Activated gamma-delta T cell (primary cell): ENCODE measurements at regions not wholly inside any gene's neighbourhood (a gene's known extent, or its start where the extent isn't known, plus 50 kb on each side); places are given as distances from the start of the nearest gene placed in this dataset.

ENCODE experiments used
- DNase-seq: peaks from one replicate; lab custom pipeline; 2025; lab: John Stamatoyannopoulos, UW

DNA sequence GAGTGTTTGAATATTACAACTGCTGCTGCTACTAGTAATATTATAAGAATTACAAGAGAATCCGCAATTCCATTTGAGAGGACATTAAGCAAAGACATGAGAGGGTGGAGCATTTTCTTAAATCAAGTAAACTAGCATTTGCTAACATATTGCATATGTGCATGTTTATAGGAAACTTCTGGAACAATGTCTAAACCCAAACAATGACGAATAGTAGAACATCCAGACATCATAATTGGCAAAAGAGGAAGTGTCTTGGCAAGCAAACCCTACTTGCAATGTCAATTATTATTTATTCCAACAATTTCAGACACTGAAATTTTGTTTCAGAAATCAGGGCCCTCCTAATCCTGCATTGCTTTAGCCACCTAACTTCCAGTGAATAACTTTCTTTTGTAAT, 1155.3 kb upstream of the GJE1 start:
- no peak for DNase-seq

DNA sequence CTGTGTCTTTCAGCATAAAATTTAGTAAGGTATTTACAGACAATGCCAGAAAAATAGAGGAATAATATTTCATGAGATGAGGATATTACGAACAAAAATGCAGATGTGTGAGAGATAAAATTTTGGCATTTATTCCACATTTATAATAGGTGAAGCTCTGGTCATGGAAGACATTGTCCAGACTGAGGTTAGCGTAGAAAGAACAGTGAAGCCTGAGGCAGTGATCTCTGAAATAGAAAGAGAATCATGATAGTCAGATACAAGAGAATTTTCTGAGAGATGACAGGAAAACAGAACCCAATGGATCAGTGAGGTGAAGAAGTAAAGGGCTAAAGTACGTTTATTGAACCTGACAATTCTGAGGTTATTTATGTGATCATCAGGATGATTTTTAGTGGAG, 1155.9 kb upstream of the GJE1 start:
- DNase-seq: no peak

DNA sequence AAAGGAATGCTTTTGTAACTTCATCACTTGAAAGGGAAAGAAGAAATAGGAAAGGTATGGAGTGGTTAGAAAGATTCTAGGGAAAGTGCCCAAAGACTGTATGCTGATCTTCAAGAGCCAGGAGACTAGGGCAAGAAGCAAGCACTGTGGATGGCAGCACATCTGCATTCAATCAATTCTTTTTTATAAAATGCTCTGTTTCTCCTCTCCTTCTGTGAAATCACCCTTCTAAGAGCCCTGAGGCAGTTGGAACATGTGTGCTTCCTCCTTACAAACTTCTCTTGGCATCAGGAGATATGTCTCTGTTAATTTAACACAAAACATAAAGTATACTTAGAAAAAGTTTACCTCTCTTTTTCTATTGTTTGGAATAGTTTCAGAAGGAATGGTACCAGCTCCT, 1162.2 kb upstream of the GJE1 start:
- no peak for DNase-seq

DNA sequence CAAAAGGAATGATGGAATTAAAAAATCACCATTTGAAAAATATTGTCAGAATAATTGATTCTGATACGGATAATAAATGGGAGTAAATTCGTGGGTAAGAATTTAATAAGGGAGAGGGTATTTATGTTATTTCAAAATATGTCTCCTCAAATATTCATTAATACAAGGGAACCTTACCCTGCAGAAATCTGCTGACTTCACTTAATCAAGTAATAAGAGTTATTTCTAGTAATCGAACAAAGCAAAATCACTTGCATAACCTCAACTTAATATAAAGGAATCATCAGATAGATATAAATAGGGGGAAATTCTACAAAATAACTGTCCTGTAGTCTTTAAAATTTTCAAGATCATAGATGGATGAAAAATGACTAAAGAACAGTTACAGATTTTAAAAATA, 1164.7 kb upstream of the GJE1 start:
- no peak for DNase-seq

DNA sequence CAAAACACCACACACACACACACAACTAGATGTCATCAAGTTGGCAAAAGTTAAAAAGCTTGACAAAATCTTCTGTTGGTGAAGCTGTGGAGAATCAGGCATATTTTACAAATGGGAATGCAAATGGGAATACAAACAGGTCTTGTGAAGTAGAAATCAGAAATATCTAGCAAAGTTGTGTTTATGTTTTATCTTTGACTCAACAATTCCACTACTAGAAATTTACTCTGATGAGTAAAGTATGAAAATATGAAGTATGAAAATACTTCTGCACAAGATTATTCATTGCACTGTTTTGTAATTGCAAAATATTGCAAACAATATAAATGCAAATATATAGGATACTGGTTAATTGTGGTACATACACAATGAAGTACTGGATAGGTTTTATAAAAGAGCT, 1166.0 kb upstream of the GJE1 start:
- no peak for DNase-seq

DNA sequence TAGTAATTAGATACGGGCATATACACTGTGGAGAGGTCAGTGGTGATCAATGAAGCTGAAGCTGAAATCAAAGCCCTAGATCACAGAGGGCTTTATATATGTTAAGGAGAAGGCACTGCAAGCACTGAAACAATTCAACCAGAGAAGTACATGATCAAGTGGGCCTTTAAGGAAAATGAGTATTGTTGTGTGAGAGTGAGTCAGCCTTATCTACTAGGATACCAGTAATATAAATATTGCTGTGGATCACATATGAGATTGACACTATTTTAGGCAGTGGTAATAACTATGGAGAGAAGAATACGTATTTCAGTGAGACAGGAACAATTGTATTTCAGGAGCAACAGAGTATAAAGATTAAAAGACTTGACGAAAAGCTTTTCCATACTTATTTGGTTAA, 1172.2 kb upstream of the GJE1 start:
- DNase-seq: no peak

DNA sequence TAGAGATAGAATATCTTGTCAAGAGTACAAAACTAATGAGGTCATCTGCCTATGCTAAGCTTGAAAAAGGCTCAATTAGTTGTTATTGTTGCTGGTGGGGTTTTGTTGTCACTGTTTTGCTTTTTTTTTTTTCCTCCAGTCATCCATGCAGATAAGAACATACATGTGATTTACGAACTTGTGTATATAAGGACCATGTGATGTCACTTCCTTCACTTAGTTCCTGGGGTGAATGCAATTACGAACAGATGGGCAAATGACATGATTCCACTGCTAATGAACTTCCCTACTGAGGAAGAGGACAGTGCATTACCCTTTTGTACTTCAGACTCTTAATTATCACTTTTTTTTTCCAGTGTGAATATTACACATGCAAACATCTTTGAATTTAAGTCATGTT, 1175.3 kb upstream of the GJE1 start:
- no peak for DNase-seq

DNA sequence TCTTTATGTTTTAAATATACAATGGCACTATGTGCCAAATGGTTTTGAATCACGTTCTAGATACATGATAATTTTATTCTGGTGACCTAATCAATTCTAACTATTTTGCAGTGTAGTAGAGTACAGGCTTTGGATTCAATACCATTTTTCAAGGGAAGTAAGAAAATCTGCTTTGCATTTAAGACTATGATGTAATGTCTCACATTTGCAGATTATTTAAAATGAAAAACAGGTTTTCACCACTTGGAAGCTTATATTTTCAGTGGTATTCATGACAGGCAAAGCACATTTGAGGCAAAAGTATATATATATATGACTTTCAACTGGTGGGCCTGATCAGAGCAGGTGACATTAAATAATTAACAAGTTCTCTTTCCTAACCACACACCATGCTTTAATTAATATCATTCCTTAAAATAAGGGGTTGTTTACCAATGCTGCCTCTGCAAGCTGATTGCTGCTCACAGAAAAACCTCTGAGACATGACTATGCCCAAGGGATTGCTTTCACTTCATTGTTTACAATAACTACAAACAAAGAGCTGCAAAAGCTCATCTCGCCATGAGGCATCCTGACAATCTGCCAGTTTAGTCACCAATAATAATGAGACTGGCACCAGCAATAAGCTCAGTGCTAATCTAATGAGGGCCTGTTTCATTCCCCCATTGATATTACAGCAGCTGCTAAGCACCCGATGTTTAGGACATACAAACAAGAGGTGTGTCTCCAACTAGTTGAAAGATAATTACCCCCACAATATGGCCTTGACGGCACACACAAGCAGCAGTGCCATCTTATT, 1176.0 kb upstream of the GJE1 start:
- DNase-seq: no peak

DNA sequence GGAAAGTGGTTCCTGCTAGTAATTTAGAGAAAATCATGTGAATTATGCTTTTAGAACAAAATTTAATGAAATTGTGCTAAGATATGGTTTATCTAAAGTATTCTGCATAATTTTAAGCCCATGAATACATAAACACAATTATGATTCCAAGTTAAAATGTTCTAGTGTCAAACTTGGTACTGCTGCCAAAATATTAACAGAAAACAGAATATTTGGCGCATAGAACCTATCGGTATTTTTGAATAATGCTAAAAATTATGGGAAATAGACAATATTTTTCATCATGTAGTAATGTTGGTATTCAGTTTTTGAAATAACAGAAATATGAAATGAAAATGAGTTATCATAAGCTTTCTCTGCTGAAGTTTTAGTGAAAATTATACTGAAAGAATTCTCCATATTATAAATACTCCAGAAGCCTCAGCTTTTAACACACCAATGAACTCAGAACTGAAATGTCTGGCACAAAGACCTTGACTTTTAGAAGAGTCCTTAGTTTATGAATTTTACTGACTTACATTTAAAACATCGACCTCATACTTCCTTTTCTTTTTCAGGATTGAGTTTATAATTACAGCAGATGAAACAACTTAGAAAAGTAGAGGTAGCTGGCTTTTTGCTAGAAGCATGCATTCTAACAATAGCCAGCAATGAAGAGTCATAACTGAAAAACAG, 1192.3 kb upstream of the GJE1 start:
- DNase-seq: no peak

DNA sequence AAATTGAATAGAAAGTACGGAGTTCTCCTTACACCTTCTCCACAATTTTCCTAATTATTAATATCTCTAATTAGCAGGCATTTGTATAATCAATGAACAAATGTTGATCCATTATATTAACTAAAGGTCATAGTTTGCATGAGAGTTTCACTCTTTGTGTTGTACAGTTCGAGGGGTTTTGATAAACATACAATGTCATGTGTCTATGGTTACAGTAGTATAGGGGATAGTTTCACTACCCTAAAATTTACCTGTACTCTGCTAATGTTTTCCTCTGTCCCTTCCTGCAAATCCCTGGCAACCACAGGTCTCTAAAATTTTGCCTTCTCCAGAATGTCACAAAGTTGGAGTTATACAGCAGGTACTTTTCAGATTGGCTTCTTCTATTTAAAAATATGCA, 1199.8 kb upstream of the GJE1 start:
- DNase-seq: no peak

DNA sequence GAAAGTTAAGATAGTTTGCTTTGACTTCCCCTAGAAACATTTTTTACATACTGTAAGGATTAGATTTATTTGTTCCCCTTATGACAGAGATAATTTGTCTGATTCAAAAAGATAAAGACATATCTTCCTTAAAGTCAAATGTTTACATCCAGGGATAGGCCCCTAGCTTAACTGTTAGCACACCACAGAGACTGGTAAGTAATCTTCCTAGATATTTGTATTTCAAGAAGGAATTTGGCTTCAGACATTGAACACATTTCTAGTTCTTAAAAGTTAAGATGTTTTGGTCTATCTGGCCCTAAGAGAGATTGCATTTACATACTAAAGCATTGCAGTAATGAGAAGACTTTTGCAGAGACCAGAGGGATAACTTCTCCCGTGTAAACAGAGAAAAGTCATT, 1201.1 kb upstream of the GJE1 start:
- DNase-seq: no peak

DNA sequence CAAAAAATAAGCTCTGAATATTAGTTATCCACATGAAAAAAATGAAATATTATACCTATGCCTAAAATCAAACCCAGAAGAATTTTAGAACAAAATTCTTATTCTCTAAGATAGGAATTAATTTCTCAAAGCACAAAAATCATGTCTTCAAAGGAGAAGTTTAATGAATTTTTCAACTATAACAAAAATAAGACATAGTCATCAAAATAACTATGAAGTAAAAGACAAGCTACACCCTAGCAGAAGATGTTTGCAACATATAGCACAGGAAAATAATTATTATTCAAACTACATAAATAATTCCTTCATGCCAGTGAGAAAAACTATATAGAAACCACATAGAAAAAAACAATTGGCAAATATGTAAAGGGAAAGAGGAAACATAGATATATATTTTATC, 1203.6 kb upstream of the GJE1 start:
- no peak for DNase-seq

DNA sequence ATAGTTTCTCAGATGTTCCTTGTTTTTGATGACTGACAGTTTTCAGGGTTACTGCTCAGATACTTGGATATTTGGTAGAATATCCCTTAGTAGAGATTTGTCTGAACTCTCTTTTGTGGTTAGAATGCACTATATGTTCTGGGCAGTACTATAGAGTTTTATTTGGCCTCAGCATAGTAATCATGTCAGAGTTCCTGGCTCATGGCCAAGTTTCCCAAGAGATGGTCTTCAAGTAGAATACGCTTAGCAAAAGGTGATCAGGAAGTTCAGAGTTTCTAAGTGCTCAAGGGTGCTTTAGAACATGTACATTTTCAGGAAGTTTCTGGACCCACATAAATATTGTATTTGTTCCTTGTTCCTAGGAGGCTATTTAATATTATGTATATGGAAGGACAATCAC, 1209.7 kb upstream of the GJE1 start:
- no peak for DNase-seq

DNA sequence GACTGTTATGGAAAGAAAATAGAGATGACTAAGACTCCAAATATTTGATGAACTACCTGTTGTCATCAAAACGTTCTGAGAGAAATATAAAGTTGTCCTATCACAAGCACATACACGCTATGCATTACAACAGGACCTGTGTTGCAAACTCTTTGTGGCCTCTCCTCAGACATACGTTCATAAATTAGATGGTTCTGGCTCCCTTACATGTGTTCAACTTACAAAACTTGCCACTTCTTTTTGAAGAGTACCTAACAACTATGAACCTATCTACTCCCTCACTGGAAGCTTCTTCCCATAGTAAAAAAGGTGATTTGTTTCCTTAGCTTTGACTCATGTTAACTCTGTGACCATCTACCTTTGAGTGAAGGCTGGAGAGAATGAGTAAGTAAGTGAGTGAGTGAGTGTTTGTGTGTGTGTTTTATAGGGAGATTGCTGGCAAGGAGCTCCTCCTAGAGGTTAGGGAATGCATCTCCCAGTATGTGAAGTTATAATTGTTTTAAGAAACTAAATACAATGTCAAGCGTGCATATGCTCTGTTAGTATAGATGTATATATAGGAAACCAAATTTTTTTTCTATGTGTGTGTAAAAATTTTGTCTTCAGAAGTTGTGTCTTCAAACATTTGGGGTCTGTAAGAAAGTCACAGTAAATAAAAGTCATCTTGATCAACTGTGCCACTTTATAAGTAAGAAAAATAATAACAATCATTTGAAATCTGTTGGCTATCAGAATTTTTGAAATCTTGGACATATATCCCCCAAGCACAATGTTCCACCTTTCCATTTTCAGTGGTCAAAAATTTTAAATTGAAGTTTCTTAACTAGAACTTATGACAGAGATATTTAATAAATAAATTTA, 1211.1 kb upstream of the GJE1 start:
- DNase-seq: no peak

DNA sequence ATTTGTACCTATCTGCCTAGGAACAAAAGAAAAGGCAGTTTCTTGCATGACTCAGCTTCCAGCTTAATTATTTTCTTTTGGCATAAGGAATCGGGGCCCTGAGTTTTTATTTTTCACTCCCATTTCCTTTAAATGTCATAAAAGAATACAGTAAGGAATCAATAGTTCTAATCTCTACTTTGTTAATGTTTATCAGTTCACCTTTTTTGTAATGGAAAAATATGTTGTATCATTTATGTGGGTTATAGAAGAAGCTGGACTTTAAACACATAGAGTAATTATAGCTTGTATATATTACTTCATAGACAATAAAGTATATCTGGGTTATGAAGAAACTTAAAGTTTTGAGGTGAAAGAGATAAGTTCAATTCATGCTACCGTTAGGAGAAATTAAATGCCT, 1214.8 kb upstream of the GJE1 start:
- DNase-seq: no peak

DNA sequence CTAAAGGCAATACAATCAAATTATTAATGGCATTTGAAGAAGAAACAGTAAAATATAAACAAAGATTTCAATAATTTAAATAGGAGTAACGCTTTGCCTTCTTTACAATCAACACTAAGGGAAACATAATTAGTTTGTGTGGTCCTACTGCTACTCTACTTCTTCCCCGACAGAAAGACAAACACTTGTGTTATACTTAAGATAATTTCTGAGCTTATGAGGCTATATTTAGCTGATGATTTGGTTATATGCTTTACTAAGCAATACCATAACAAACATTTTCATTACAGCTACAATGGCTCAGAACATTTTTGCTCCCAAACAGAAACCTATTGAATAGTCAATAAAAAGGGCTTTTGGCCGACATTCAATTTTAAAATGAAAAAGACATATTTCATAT, 1217.2 kb upstream of the GJE1 start:
- DNase-seq: no peak

DNA sequence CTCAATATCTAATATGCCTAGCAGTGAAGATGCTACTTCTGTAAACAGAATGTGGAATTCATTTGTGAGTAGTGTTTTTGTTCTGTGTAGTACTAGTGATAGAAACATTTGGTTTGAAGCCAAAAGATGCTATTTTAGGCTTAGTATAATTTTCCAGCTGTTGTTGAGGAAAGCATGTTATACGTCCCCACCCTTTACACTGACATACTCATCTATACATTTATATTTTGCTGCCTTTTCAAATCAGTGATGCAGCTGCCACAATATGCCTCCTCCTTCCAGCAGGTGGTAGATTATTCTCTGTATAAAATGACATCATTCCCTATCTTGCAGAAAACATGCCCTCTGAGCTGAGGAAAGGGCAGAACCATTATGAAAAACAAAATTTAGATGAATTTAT, 1217.6 kb upstream of the GJE1 start:
- DNase-seq: no peak

DNA sequence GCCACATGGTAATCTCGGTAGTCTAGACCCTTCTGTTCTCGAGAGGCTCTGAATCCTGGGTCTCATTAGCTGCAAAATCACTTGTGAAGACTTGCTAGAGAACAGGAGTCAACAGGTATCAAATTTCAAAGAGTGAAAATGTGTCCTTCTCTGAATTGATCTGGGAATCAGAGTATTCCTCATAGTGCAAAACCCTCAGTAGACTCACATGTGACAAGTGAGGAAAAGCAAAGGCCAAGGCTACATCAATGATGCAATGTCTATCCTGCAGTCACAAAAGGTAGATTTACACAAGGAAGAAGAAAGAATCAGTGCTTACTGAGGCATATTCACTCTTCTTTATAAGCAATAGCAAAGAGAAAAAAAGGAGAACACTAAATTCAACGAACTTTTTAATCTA, 1220.0 kb upstream of the GJE1 start:
- DNase-seq: no peak

DNA sequence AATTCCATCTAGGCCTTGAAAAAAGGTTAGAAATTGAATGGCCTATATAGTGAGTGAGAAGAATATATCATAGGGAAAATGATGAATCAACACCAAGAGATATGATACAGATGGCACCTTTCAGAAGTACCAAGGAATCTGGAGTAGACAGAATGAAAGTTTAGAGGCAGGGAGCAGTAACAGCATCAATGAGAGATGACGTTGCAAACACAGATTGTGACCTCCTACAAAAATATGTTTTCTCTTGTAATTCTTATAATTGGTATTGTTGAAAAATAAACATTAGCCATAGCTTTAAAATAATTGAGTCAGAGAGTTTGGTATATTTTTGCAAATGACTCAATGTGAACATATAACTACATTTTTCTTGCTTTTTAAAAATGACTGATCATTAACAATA, 1223.1 kb upstream of the GJE1 start:
- no peak for DNase-seq

DNA sequence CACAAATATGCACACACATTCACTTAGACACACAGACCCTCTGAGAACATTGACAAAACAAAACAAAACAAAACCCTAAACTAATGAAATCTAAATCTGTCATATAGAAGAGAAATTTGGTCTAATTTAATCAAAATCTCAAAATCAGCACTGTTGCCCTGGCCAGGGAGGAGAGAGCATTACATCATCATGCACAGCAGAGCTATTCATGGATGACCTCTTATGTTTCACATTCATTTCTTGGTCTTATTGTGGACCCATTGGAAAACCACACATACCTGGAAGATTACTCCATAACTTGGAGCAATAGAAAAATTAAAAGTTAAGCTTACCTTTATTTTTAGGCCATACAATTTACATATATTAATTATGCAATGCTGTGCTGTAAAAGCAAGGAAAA, 1223.6 kb upstream of the GJE1 start:
- no peak for DNase-seq

DNA sequence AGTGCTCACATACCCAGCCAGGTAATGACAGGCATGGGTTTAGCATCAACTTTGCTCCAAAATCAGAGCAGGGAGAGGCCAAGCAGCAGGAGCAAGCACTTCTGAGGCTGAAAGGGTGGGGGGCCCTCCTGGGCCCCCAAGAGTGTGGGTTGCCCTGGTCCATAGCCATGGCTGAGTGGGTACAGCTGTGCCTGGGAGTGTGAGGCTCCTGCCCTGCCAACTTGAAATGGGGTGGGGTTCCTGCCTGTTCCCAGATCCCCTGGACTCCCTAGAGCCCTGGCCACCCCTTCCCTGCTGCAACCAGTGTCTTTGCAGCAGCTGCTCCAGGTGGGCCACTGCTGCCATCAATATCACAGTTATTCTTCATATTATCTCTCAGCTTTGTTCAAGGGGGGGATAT, 1224.2 kb upstream of the GJE1 start:
- DNase-seq: no peak

DNA sequence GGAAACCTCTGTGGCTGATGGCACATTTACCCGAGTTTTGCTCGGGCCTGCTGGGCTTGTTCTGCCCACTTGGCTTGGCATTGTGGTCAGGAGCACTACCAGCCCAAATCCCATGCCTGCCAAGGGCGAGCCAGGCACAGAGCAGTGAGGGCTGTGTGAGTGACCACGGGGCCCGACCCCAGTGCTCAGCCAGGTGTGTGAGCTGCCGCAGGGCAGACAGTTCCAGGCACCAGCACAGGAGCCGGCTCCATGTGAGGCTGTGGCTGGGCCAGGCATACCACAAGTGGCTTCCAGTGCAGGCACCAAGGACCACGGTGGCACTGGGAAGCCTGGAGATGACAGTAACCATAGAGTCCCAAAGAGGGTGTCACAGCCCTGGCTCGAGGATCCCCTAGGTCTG, 1225.5 kb upstream of the GJE1 start:
- no peak for DNase-seq

DNA sequence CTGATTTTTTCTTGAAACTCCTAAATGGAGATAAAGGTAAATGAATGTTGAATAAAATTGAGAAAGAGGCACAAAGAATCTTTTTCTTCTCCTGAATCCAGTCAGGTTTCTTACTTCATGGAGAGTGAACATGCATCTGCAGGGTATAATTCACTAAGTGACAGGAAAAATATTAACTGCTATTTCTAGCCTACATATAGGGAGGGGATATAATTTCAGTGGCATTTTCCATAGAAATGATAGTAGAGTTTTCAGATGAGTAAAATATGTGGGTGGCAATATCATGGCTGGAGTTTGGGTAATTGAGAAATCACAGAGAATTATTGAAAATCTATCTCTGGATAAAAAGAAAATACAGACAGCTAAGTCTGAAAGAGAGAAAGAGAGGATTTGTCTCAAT, 1227.0 kb upstream of the GJE1 start:
- DNase-seq: no peak
